ENCODE measurements at regions not wholly inside any gene's neighbourhood (a gene's known extent, or its start where the extent isn't known, plus 50 kb on each side); places are given as distances from the start of the nearest gene placed in this dataset.

- Histone ChIP-seq H3K4me3 (no peak overlapping the region), H3K9me3 (ENCODE audit: low read depth) (no peaks in the 10 kb centered on the region), H3K36me3 (no peaks in the 10 kb centered on the region), H3K4me1 (ENCODE audit: low read depth) (no peaks in the 10 kb centered on the region), H3K27me3 (no peaks in the 10 kb centered on the region), H3K27ac (no peak overlapping the region)
- peak in 1 of 2 donors; percentile 82 for DNase-seq (ENCODE audit: low read depth in 1 of 2, low spot score in 1 of 2)
- TF ChIP-seq CTCF (IDR thresholded peaks at IDR 0.05; ENCODE audit: low read depth, low read length), result no peak
Observed at GRCh38 chr5:15249152-15249551, 250.8 kb upstream of the FBXL7 start.

- H3K36me3 ChIP-seq, result no peaks in the 10 kb centered on the region
- H3K9me3 ChIP-seq (ENCODE audit: low read depth), result no peaks in the 10 kb centered on the region
- no peak overlapping the region for H3K4me3 ChIP-seq
- no peaks in the 10 kb centered on the region for H3K4me1 ChIP-seq (ENCODE audit: low read depth)
- TF ChIP-seq CTCF (IDR thresholded peaks at IDR 0.05; ENCODE audit: low read depth, low read length), result no peak
- H3K27ac ChIP-seq, result no peak overlapping the region
- no peak for DNase-seq (ENCODE audit: low read depth in 1 of 2, low spot score in 1 of 2)
- H3K27me3 ChIP-seq, result no peaks in the 10 kb centered on the region
Observed at GRCh38 chr5:15248731-15249130, 251.2 kb upstream of the FBXL7 start.

- TF ChIP-seq CTCF (IDR thresholded peaks at IDR 0.05; ENCODE audit: low read depth, low read length), result no peak
Observed at GRCh38 chr5:15245913-15246312, 254.1 kb upstream of the FBXL7 start.

GRCh38 chr5:15243301-15244020, 256.5 kb upstream of the FBXL7 start:
- Histone ChIP-seq H3K27me3 (no peaks in the 10 kb centered on the region), H3K4me1 (ENCODE audit: low read depth) (no peaks in the 10 kb centered on the region), H3K27ac (no peak overlapping the region), H3K36me3 (no peaks in the 10 kb centered on the region), H3K9me3 (ENCODE audit: low read depth) (no peaks in the 10 kb centered on the region), H3K4me3 (no peak overlapping the region)
- no peak for DNase-seq (ENCODE audit: low read depth in 1 of 2, low spot score in 1 of 2)
- TF ChIP-seq CTCF (IDR thresholded peaks at IDR 0.05; ENCODE audit: low read depth, low read length), result no peak

More at GRCh38 chr5:15245913-15246312, 254.1 kb upstream of the FBXL7 start:
- Histone ChIP-seq H3K27ac (no peak overlapping the region), H3K4me3 (no peak overlapping the region), H3K27me3 (no peaks in the 10 kb centered on the region), H3K4me1 (ENCODE audit: low read depth) (no peaks in the 10 kb centered on the region), H3K36me3 (no peaks in the 10 kb centered on the region), H3K9me3 (ENCODE audit: low read depth) (no peaks in the 10 kb centered on the region)
- DNase-seq (ENCODE audit: low read depth in 1 of 2, low spot score in 1 of 2), result no peak

- Histone ChIP-seq H3K27ac (no peak overlapping the region), H3K36me3 (no peaks in the 10 kb centered on the region), H3K9me3 (ENCODE audit: low read depth) (no peaks in the 10 kb centered on the region), H3K4me1 (ENCODE audit: low read depth) (no peaks in the 10 kb centered on the region), H3K27me3 (no peaks in the 10 kb centered on the region), H3K4me3 (no peak overlapping the region)
- peak in 1 of 2 donors; percentile 25 for DNase-seq (ENCODE audit: low read depth in 1 of 2, low spot score in 1 of 2)
- TF ChIP-seq CTCF (IDR thresholded peaks at IDR 0.05; ENCODE audit: low read depth, low read length), result no peak
Observed at GRCh38 chr5:15241216-15241821, 258.7 kb upstream of the FBXL7 start.
